Right lobe of liver (tissue), 4 donors: ENCODE measurements at regions not wholly inside any gene's neighbourhood (a gene's known extent, or its start where the extent isn't known, plus 50 kb on each side); places are given as distances from the start of the nearest gene placed in this dataset.

Experiments used
- POLR2A ChIP-seq: fragments of 450-650 bp; IDR thresholded peaks from one replicate; pipeline ENCODE4 v1.6.1; 2017; ENCODE audit warnings: antibody characterized with exemption, mild to moderate bottlenecking
- TF ChIP-seq, protein P1 (sequence below), 4 donors: fragments of 200-600 bp in 3 of 4; fragments of 450-650 bp in 1 of 4; IDR thresholded peaks; one replicate each; pipeline versions ENCODE4 v1.5.1 to v1.8.0; 2016 to 2022; ENCODE audit warnings: antibody characterized with exemption in 4 of 4, mild to moderate bottlenecking in 2 of 4
- donor health status: DM: no; HTN: no; CAD: no.
- donor health status: DM: no; HTN: no; CAD: no.
- donor health status: DM: no; HTN: yes; CAD: no.

DNA sequence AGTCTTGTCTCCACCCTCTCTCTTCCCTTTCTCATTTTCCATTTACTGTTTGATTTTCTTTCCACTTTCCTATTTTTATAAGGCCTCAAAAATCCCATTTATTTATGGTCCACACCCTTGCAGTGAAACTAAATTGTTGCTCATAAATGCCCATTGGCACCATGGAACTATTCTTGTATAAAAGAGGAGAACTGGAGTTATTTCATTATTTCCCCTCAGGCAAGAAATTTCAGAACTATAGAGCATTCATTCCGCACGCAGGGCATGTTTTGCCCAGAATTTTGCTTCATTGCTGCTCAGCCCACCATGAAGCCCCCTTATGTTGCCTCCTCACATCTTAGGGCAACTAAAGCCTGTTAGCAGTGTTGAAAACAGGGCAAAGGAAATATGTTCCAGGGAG, 113.7 kb upstream of the MMADHC start:
- TF ChIP-seq, protein P1, sequence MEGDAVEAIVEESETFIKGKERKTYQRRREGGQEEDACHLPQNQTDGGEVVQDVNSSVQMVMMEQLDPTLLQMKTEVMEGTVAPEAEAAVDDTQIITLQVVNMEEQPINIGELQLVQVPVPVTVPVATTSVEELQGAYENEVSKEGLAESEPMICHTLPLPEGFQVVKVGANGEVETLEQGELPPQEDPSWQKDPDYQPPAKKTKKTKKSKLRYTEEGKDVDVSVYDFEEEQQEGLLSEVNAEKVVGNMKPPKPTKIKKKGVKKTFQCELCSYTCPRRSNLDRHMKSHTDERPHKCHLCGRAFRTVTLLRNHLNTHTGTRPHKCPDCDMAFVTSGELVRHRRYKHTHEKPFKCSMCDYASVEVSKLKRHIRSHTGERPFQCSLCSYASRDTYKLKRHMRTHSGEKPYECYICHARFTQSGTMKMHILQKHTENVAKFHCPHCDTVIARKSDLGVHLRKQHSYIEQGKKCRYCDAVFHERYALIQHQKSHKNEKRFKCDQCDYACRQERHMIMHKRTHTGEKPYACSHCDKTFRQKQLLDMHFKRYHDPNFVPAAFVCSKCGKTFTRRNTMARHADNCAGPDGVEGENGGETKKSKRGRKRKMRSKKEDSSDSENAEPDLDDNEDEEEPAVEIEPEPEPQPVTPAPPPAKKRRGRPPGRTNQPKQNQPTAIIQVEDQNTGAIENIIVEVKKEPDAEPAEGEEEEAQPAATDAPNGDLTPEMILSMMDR (IDR thresholded peaks at IDR 0.05): no peak
- TF ChIP-seq POLR2A: no peak
